ENCODE measurements at regions not wholly inside any gene's neighbourhood (a gene's known extent, or its start where the extent isn't known, plus 50 kb on each side); places are given as distances from the start of the nearest gene placed in this dataset.

DNA sequence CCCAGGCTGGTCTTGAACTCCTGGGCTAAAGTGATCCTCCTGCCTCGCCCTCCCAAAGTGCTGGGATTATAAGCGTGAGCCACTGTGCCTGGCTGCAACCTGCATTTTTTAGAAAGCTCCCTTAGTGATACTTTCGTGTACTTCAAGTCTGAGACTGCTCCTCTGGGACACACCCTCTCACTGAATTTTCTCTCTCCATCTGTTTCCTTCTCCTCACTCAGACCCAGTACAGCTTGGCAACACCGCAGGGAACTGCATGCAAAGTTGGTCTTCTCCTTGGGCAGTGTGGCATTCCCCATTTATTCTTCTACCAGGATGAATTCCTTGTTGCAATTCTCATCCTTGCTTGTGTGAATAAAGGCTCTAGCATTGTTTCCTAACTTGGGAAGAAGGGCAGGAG is 175.9 kb downstream of the LPIN1 start:
- H3K4me3 ChIP-seq = no peak overlapping the region

GRCh38 chr2:11923935-11924334 is 177.5 kb downstream of the LPIN1 start:
- Histone ChIP-seq H3K27ac (no peak overlapping the region), H3K4me3 (no peak overlapping the region)
- DNase-seq (ENCODE audit: low spot score) = no peak
- TF ChIP-seq CTCF (IDR thresholded peaks at IDR 0.05) = no peak

More for the DNA sequence above, 175.9 kb downstream of the LPIN1 start:
- no peak overlapping the region for H3K27ac ChIP-seq
- DNase-seq (ENCODE audit: low spot score) = no peak
- TF ChIP-seq CTCF (IDR thresholded peaks at IDR 0.05) = no peak

- no peak for TF ChIP-seq CTCF (IDR thresholded peaks at IDR 0.05)
- Histone ChIP-seq H3K4me3 (no peak overlapping the region), H3K27ac (no peak overlapping the region)
- no peak for DNase-seq (ENCODE audit: low spot score)
Observed at GRCh38 chr2:11925295-11926066, 179.0 kb downstream of the LPIN1 start.

GRCh38 chr2:11930211-11930761 is 183.9 kb downstream of the LPIN1 start:
- Histone ChIP-seq H3K4me3 (no peak overlapping the region), H3K27ac (no peak overlapping the region)
- no peak for TF ChIP-seq CTCF (IDR thresholded peaks at IDR 0.05)
- no peak for DNase-seq (ENCODE audit: low spot score)

DNA sequence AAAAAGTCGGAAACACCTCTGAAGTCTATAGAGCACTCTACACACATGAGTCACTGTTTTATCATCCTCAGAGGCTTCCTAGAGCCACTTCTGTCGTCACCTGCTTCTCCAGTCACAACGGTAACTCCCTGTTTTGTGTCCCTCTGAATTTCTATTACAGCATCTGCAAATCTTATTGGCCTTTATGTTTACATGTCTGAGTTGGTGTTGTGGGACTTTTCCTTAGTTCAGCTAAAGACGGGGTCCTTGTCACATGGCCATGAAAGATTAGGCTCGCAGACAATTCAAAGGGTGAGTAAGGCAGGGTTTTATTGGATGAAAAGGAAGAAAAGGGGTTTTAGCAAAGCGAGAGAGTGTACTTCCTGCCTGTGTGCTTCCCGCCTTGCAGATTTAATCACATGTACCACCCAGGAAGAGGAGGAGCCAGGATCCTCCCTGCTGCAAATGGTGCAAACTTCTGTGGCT is 185.6 kb downstream of the LPIN1 start:
- DNase-seq (ENCODE audit: low spot score) = no peak
- Histone ChIP-seq H3K4me3 (no peak overlapping the region), H3K27ac (no peak overlapping the region)
- TF ChIP-seq CTCF (IDR thresholded peaks at IDR 0.05) = no peak

GRCh38 chr2:11932962-11933361 is 186.5 kb downstream of the LPIN1 start:
- no peak for DNase-seq (ENCODE audit: low spot score)
- H3K27ac ChIP-seq = no peak overlapping the region
- no peak overlapping the region for H3K4me3 ChIP-seq
- TF ChIP-seq CTCF (IDR thresholded peaks at IDR 0.05) = no peak

GRCh38 chr2:11933854-11934253 is 187.4 kb downstream of the LPIN1 start:
- H3K4me3 ChIP-seq = no peak overlapping the region
- TF ChIP-seq CTCF (IDR thresholded peaks at IDR 0.05) = no peak
- no peak overlapping the region for H3K27ac ChIP-seq
- DNase-seq (ENCODE audit: low spot score) = no peak

Measured in coronary artery (tissue), 2 donors.